HepG2 (cell line): ENCODE measurements at regions not wholly inside any gene's neighbourhood (a gene's known extent, or its start where the extent isn't known, plus 50 kb on each side); places are given as distances from the start of the nearest gene placed in this dataset.
A peak's percentile ranks its signal among the peaks of the same experiment; 100 is the strongest.

Experiments used
- CENPX ChIP-seq: sonication (generic); formaldehyde crosslinking; IDR thresholded peaks from 2 replicates; pipeline ENCODE4 v1.9.0; 2021; ENCODE audit warnings: mild to moderate bottlenecking, missing genetic modification reagents, moderate library complexity
- FOXJ3 ChIP-seq: sonication (generic); formaldehyde crosslinking; IDR thresholded peaks from 2 replicates; pipeline ENCODE4 v1.4.0; 2020; ENCODE audit warnings: missing genetic modification reagents, mild to moderate bottlenecking, borderline replicate concordance
- HDAC1 ChIP-seq: sonication (generic); formaldehyde crosslinking; IDR thresholded peaks from 2 replicates; pipeline ENCODE4 v1.5.1; 2020; ENCODE audit warnings: mild to moderate bottlenecking, missing genetic modification reagents
- KDM6A ChIP-seq: IDR thresholded peaks from 2 replicates; pipeline ENCODE4 v1.6.1; 2016; ENCODE audit warnings: low read depth
- MEIS1 ChIP-seq: sonication (generic); formaldehyde crosslinking; IDR thresholded peaks from 2 replicates; pipeline ENCODE4 v1.9.0; 2021; ENCODE audit warnings: mild to moderate bottlenecking, missing genetic modification reagents, moderate library complexity, borderline replicate concordance
- MLXIP ChIP-seq: sonication (generic); formaldehyde crosslinking; IDR thresholded peaks from 2 replicates; pipeline ENCODE4 v1.9.0; 2021; ENCODE audit warnings: missing genetic modification reagents, borderline replicate concordance
- NFIC ChIP-seq: IDR thresholded peaks from 2 replicates; pipeline ENCODE4 v1.6.1; 2012; ENCODE audit warnings: mild to moderate bottlenecking, low read length, inconsistent platforms
- NFYB ChIP-seq: sonication (generic); formaldehyde crosslinking; IDR thresholded peaks from 2 replicates; pipeline ENCODE4 v1.4.0; 2020; ENCODE audit warnings: missing genetic modification reagents
- POGZ ChIP-seq: sonication (generic); formaldehyde crosslinking; IDR thresholded peaks from 2 replicates; pipeline ENCODE4 v1.4.0; 2020; ENCODE audit warnings: mild to moderate bottlenecking, missing genetic modification reagents
- REL ChIP-seq: sonication (generic); formaldehyde crosslinking; conservative IDR thresholded peaks from 2 replicates; pipeline ENCODE4 v1.8.0; 2022; ENCODE audit warnings: mild to moderate bottlenecking, missing genetic modification reagents, moderate library complexity
- SRSF9 ChIP-seq: fragments of 200-400 bp; formaldehyde crosslinking; IDR thresholded peaks from 2 replicates; pipeline ENCODE4 v1.6.1; 2018; ENCODE audit warnings: borderline replicate concordance, mild to moderate bottlenecking, low read depth, low read length; ENCODE audit not compliant: insufficient read depth, poor library complexity, severe bottlenecking
- STAT6 ChIP-seq: sonication (generic); formaldehyde crosslinking; IDR thresholded peaks from 2 replicates; pipeline ENCODE4 v1.4.0; 2020; ENCODE audit warnings: missing genetic modification reagents, mild to moderate bottlenecking, borderline replicate concordance
- ZNF121 ChIP-seq: sonication (generic); formaldehyde crosslinking; IDR thresholded peaks from 2 replicates; pipeline ENCODE4 v1.5.0; 2020; ENCODE audit warnings: mild to moderate bottlenecking, missing genetic modification reagents
- ZNF280D ChIP-seq: sonication (generic); formaldehyde crosslinking; IDR thresholded peaks from 2 replicates; pipeline ENCODE4 v1.5.1; 2020; ENCODE audit warnings: mild to moderate bottlenecking, missing genetic modification reagents
- ZNF34 ChIP-seq: sonication (generic); formaldehyde crosslinking; IDR thresholded peaks from 2 replicates; pipeline ENCODE4 v1.4.0; 2020; ENCODE audit warnings: mild to moderate bottlenecking, missing genetic modification reagents, borderline replicate concordance
- ZNF44 ChIP-seq: sonication (generic); formaldehyde crosslinking; IDR thresholded peaks from 2 replicates; pipeline ENCODE4 v1.5.1; 2020; ENCODE audit warnings: mild to moderate bottlenecking, missing genetic modification reagents
- ZZZ3 ChIP-seq: sonication (generic); formaldehyde crosslinking; IDR thresholded peaks from 2 replicates; pipeline ENCODE4 v1.4.0; 2020; ENCODE audit warnings: missing genetic modification reagents, mild to moderate bottlenecking, borderline replicate concordance

- TF ChIP-seq ZNF280D (peak; percentile 92), FOXJ3 (peak; percentile 91; the same call in 1 of the 2 replicates), ZNF121 (no peak), MEIS1 (CRISPR knock-in tag) (no peak; the same call in 1 of the 2 replicates), NFYB (CRISPR knock-in tag) (no peak), CENPX (CRISPR knock-in tag) (no peak), KDM6A (CRISPR knock-in tag) (peak; percentile 87), SRSF9 (no peak), POGZ (CRISPR knock-in tag) (peak; percentile 89), HDAC1 (CRISPR knock-in tag) (peak; percentile 78; the same call in 1 of the 2 replicates), NFIC (peak; percentile 45; the same call in 1 of the 2 replicates), REL (no peak), ZNF34 (CRISPR knock-in tag) (no peak), STAT6 (CRISPR knock-in tag) (peak; percentile 34; the same call in 1 of the 2 replicates), ZZZ3 (CRISPR knock-in tag) (no peak), ZNF44 (CRISPR knock-in tag) (no peak), MLXIP (no peak)
Observed at GRCh38 chr2:206846981-206847834, 81.8 kb downstream of the FASTKD2 start (continued).
